ENCODE measurements at regions not wholly inside any gene's neighbourhood (a gene's known extent, or its start where the extent isn't known, plus 50 kb on each side); places are given as distances from the start of the nearest gene placed in this dataset.

DNA sequence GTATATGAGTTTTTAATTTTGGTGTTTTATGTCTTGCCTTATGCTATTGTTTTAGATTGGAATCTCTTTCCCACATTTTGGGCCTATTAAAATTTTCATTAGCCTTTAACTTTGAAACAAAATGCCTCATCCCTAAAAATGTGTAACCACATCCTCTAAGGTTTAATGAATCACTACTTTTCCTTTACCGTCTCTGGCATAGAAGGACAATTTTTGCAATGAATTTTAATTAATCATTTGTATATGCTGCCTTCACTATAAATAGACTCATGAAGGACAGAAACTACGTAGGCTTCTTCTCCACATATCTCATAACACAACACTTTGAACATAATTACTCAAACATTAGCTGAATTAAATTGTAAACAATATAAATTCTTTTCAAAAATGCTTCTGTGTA lies 421.5 kb downstream of the NLGN4X start:
- TF ChIP-seq ZNF224 (CRISPR knock-in tag; IDR thresholded peaks at IDR 0.05): no peak
- TF ChIP-seq, protein P1, sequence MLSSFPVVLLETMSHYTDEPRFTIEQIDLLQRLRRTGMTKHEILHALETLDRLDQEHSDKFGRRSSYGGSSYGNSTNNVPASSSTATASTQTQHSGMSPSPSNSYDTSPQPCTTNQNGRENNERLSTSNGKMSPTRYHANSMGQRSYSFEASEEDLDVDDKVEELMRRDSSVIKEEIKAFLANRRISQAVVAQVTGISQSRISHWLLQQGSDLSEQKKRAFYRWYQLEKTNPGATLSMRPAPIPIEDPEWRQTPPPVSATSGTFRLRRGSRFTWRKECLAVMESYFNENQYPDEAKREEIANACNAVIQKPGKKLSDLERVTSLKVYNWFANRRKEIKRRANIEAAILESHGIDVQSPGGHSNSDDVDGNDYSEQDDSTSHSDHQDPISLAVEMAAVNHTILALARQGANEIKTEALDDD (IDR thresholded peaks at IDR 0.05): no peak
- no peak for TF ChIP-seq NFRKB (IDR thresholded peaks at IDR 0.05; ENCODE audit: low read depth)
- TF ChIP-seq BRCA1 (IDR thresholded peaks at IDR 0.05): no peak
- no peak for TF ChIP-seq BRCA1 (CRISPR knock-in tag; IDR thresholded peaks at IDR 0.05)
- no peak for TF ChIP-seq SRF (CRISPR knock-in tag; IDR thresholded peaks at IDR 0.05)
- no peak for TF ChIP-seq FOXM1 (IDR thresholded peaks at IDR 0.05; ENCODE audit: low read depth)
- no peak for TF ChIP-seq FOXM1 (CRISPR knock-in tag; IDR thresholded peaks at IDR 0.05; ENCODE audit: low read depth)
- no peak for TF ChIP-seq POLR2AphosphoS5 (IDR thresholded peaks at IDR 0.05; ENCODE audit: control insufficient read depth, insufficient read depth, low read depth, low read length)
- no peak for TF ChIP-seq SNRNP70 (optimal IDR thresholded peaks at IDR 0.05; ENCODE audit: low read depth, low read length)
